Aorta (tissue), 5 donors: ENCODE measurements at regions not wholly inside any gene's neighbourhood (a gene's known extent, or its start where the extent isn't known, plus 50 kb on each side); places are given as distances from the start of the nearest gene placed in this dataset.

ENCODE experiments used
- ATAC-seq: fragments of 200-7000 bp; cut with Tn5 transposase; one replicate; pipeline ENCODE4 v1.9.1; 2022; ENCODE audit warnings: moderate library complexity; ENCODE audit not compliant: low FRiP score
- DNase-seq, 2 donors: peaks; one replicate each; pipeline ENCODE4 v3.0.0-alpha.2; 2020
- H3K27ac ChIP-seq, 2 donors: one replicate each; pipeline ENCODE4 v1.5.1; 2013; ENCODE audit warnings: low read length in 2 of 2, mild to moderate bottlenecking in 2 of 2, moderate library complexity in 2 of 2, control low read depth in 1 of 2, inconsistent platforms in 1 of 2, low read depth in 1 of 2
- H3K27me3 ChIP-seq, 2 donors: one replicate each; pipeline ENCODE4 v1.6.1; 2013; ENCODE audit warnings: control low read depth in 1 of 2, low read length in 1 of 2, mild to moderate bottlenecking in 1 of 2, moderate library complexity in 1 of 2; ENCODE audit not compliant: insufficient read depth in 2 of 2, control insufficient read depth in 1 of 2
- H3K36me3 ChIP-seq, 2 donors: one replicate each; pipeline ENCODE4 v1.6.1; 2013; ENCODE audit warnings: control low read depth in 1 of 2, low read length in 1 of 2, mild to moderate bottlenecking in 1 of 2; ENCODE audit not compliant: insufficient read depth in 2 of 2, control insufficient read depth in 1 of 2
- H3K4me1 ChIP-seq, 2 donors: one replicate each; pipeline ENCODE4 v1.6.1; 2013; ENCODE audit warnings: low read length in 2 of 2, control low read depth in 1 of 2, mild to moderate bottlenecking in 1 of 2, moderate library complexity in 1 of 2; ENCODE audit not compliant: insufficient read depth in 2 of 2, control insufficient read depth in 1 of 2
- H3K4me3 ChIP-seq, 2 donors: one replicate each; pipeline ENCODE4 v1.5.1; 2013; ENCODE audit warnings: low read length in 2 of 2, control low read depth in 1 of 2, mild to moderate bottlenecking in 1 of 2
- H3K9me3 ChIP-seq: one replicate; pipeline ENCODE4 v1.6.1; 2013; ENCODE audit warnings: mild to moderate bottlenecking, low read length; ENCODE audit not compliant: control insufficient read depth
- WGBS, 2 donors: extraction: QIAGEN DNeasy Blood & Tissue Kit; methylation state at CpG; one replicate each; pipeline ENCODE4 v1.1.7; 2013; 5-methylcytosine and 5-hydroxymethylcytosine counted together
- intact Hi-C, 2 donors: fragments of 100-400 bp; cut with DNase I; formaldehyde crosslinking; loops; one replicate each; pipeline versions ENCODE4 v1.14.2 to v1.15.0; 2022
- donor health status: healthy with polysubstance abuse.
- donor health status: Bipolar disorder and iron deficiency.
- donor health status: DM: no; HTN: no; CAD: no.
- donor health status: DM: no; HTN: no; CAD: no.
- donor health status: DM: yes; HTN: yes; CAD: no.

DNA sequence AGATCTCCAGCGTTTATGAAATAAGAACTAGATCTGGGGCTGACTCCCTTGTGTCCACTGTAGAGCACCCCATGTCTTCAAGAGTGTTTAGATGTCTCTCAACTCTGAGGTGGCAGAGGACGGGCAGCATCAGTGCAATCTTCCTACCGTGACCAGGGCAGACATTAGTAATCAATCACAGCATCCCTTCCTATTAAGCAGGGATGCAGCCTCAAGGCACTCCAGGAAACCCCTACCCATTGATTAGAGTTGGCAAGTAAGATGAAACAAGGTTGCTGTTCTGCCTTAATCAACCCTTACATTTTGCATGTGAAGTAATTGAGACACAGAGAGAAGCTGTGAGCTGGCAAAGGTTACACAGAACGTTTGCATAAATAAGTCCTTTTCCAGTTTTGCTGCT is 283.7 kb upstream of the ZMIZ1 start:
- 34 to 46% methylated on average over 4 of the region's 4 CpGs for WGBS, 2 donors
- H3K27me3 ChIP-seq, result peaks cover 0 to 2% of the 10 kb centered on the region in 2 donors
- H3K4me3 ChIP-seq, result no peak overlapping the region
- H3K9me3 ChIP-seq, result no peaks in the 10 kb centered on the region
- intact Hi-C loops, result no loop called here
- no peaks in the 10 kb centered on the region for H3K36me3 ChIP-seq
- no peak overlapping the region for H3K27ac ChIP-seq
- DNase-seq, result no peak
- ATAC-seq, result peak; percentile 32
- H3K4me1 ChIP-seq, result no peaks in the 10 kb centered on the region

DNA sequence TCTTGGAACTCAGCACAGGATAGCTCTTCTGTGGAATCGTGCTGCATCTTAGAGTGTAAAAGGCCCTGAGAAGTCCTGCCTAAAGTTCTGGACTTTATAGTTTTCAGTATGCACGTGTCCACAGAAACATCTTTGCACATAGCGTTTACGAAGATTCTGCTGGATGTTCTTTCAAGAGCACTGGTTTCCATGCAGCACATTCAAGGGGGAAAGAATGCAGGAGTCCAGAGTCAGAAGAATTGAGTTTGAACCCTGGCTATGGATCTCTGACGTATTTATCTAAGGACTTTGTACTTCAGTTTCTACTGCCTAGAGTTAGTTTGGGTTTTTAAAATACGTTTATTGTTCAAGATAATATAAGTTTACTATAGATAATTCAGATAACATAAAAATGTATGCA is 282.8 kb upstream of the ZMIZ1 start:
- intact Hi-C loops, result no loop called here
- 79 to 81% methylated on average over 6 of the region's 6 CpGs for WGBS, 2 donors
- no peak overlapping the region for H3K27ac ChIP-seq

DNA sequence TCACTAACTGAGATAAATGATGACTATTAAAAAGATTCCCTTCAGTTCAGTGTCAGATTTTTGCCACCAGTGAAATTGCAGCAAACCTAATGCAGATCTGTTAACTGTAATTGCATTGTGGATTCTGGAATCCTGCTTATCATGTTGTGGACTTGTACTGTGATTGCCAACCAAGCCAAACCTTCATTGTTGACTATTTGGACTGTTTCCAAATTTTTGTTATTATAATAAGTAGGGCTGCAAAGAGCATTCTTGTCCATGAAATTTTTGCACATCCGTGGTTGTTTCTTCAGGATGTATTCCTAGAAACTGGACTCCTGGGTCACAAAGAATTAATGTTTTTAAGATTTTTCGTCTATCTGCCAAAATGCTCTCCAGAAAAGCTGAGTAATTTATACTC is 281.6 kb upstream of the ZMIZ1 start:
- Histone ChIP-seq H3K9me3 (no peaks in the 10 kb centered on the region), H3K4me3 (no peak overlapping the region), H3K27ac (no peak overlapping the region), H3K4me1 (no peaks in the 10 kb centered on the region), H3K36me3 (no peaks in the 10 kb centered on the region), H3K27me3 (peaks cover 0 to 2% of the 10 kb centered on the region in 2 donors)
- intact Hi-C loops, result no loop called here
- DNase-seq (no peak), ATAC-seq (no peak)
- WGBS, 2 donors, result 2 to 5% methylated on average over 2 of the region's 2 CpGs

More for the DNA sequence above, 282.8 kb upstream of the ZMIZ1 start:
- Histone ChIP-seq H3K4me3 (no peak overlapping the region), H3K27me3 (peaks cover 0 to 2% of the 10 kb centered on the region in 2 donors), H3K9me3 (no peaks in the 10 kb centered on the region), H3K4me1 (no peaks in the 10 kb centered on the region), H3K36me3 (no peaks in the 10 kb centered on the region)
- DNase-seq, result no peak
- ATAC-seq, result no peak

DNA sequence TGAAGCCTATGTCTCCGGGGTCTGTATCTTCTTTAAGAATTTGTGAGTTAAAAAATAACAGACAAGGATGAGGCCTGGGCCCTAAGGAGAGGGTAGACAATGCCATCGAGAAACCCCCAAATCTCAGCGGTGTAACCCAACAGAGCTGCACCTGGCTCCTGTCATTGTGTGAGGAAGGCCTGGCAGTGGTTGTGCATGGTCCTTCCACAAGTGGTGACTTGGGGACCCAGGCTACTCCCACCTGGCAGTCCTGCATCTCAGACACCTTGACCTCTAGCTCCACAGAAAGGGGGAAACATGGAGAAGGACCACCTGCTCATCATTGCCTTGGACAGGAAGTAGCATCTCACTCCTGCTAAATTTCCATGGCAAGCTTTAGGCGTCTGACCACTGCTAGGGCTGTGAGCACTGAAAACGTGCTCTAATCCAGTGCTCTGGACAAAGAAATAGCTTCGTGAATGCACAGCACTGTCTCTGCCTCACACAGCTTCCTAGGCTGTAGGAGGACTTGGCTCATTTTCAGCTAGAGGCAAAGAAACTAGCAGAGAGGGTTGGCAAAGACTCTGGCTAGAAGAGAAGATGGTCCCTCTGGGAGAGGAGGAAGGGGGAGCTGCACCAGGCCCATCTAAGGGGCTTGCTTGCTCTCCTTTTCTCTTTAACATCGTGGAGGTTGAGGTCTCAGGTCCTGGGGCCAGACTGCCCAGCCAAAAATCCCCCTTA is 273.9 kb upstream of the ZMIZ1 start:
- no peaks in the 10 kb centered on the region for H3K36me3 ChIP-seq
- H3K27ac ChIP-seq, result no peak overlapping the region
- 74 to 76% methylated on average over 7 of the region's 7 CpGs for WGBS, 2 donors
- intact Hi-C loops, result no loop called here
- H3K4me3 ChIP-seq, result no peak overlapping the region
- peaks cover 2% of the 10 kb centered on the region for H3K9me3 ChIP-seq
- H3K27me3 ChIP-seq, result no peaks in the 10 kb centered on the region
- ATAC-seq (no peak), DNase-seq (no peak)
- H3K4me1 ChIP-seq, result no peaks in the 10 kb centered on the region

DNA sequence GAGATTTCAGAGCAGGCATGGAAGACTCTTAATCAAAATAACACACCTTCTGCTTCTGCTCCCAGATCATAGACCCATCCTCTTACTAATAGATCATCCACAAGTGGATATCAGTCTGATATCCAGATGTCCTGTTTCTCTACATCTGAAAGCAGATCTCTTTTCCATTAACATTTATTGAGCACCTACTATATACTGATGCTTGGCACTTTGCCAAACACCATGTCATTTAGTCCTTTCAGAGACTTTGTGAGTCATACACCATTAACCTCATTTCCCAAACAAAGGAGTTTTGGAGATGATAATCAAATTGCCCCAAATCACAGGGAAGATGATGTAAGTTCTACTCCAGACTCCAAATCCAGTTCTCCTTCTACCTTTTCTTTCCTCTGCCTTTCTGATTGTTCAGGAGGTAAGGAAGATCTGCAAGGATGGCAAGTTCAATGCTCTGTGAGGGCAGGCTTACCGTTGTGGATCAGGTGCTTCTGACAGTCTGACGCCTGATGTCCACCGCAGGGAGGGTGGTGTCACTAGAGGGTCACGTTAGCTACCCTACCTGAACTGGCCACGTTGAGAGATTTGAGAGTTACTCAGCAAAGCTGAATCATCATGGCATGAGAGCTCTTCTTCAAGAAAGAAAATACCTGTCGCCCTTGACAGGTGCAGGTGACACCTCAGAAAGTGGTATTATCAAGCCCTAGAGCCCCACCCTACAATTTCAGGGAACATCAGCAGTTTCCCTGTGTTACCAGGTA is 269.6 kb upstream of the ZMIZ1 start:
- DNase-seq (no peak), ATAC-seq (no peak)
- H3K9me3 ChIP-seq, result no peaks in the 10 kb centered on the region
- H3K4me3 ChIP-seq, result no peak overlapping the region
- WGBS, 2 donors, result 91 to 93% methylated on average over 6 of the region's 6 CpGs
- H3K27ac ChIP-seq, result no peak overlapping the region
- H3K4me1 ChIP-seq, result no peaks in the 10 kb centered on the region
- H3K36me3 ChIP-seq, result no peaks in the 10 kb centered on the region
- H3K27me3 ChIP-seq, result no peaks in the 10 kb centered on the region
- intact Hi-C loops, result no loop called here

DNA sequence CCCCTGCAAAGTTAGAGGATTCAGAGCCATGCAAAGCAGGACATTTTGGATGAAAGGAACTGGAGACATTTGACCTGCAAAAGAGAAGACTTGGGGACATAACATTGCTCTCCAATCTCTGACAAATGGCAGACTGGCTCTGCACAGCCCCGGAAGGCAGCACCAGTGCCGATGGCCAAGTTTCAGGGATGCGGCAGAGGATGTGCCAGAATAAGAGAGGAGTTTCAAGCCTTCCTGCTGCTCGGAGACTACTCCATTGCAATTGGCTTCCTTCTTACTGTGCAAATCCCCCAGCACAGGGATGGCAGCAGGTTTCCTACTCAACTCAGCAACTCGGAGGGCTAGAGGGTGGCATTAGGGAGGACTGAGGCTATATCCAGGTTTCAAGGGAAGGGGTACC is 268.8 kb upstream of the ZMIZ1 start:
- H3K36me3 ChIP-seq, result no peaks in the 10 kb centered on the region
- H3K27me3 ChIP-seq, result no peaks in the 10 kb centered on the region
- intact Hi-C loops, result no loop called here
- DNase-seq (no peak), ATAC-seq (no peak)
- no peaks in the 10 kb centered on the region for H3K9me3 ChIP-seq
- peaks cover 0 to 6% of the 10 kb centered on the region in 2 donors for H3K4me1 ChIP-seq
- 93 to 95% methylated on average over 5 of the region's 5 CpGs for WGBS, 2 donors
- H3K27ac ChIP-seq, result no peak overlapping the region
- no peak overlapping the region for H3K4me3 ChIP-seq

DNA sequence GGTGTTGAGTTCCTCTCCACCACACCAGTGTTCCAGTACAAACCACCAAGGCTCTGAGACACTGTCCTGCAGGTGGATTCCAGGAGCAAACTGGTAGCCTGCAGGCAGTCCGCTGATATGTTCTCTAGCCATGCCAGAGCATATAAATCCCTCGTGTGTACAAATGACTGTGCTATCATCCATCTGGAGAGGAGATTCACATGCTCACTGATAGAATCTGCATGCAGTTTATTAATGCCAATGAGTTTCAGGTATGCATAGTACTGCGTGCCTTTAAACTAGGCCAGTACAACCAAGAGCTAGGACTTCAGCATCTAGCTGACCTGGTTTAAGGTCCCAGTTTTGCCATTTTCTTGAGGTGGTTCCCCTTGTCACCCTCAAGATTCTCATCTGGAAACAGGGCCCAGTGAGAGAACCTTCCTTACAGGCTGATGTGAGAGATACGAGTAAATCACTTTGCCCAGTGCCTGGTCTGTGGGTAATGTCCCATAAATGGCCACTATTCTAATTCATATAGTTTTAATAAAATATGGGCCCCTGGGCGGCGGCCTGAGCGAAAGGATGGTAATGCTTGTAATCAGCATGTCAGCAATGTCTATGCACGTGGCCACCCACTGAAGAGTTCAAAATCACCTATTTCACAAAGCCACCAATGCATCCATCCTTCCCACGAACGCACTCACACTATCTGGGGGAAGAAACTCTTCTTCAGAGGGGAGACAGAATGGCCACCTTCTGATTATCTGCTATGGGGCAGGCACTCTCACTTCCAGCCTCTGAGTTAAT is 268.0 kb upstream of the ZMIZ1 start:
- no peak overlapping the region for H3K4me3 ChIP-seq
- no peak overlapping the region for H3K27ac ChIP-seq
- H3K9me3 ChIP-seq, result no peaks in the 10 kb centered on the region
- intact Hi-C loops, result no loop called here
- peaks cover 0 to 6% of the 10 kb centered on the region in 2 donors for H3K4me1 ChIP-seq
- DNase-seq (no peak), ATAC-seq (no peak)
- H3K36me3 ChIP-seq, result no peaks in the 10 kb centered on the region
- no peaks in the 10 kb centered on the region for H3K27me3 ChIP-seq
- 94 to 97% methylated on average over 10 of the region's 10 CpGs for WGBS, 2 donors

DNA sequence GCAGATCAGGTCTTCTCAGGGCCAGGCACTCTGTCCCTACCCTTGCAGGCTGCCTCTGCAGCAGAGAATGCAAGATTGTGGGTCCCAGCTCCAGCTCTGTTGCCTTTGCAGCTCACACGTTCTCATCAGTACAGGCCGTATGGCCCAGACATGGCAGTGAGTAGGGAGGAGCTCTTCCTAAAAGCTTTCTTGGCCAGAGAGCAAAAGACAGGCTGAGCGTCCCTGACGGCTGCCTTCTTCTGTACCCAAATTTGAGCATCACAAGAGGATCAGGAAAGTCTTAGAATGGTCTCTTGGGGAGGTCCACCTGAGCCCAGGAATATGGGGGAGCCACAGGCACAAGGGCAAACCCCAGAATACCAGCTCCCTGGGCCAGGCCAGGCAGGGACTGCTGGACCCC is 266.3 kb upstream of the ZMIZ1 start:
- Histone ChIP-seq H3K27ac (no peak overlapping the region), H3K4me3 (no peak overlapping the region), H3K4me1 (peaks cover 0 to 6% of the 10 kb centered on the region in 2 donors), H3K27me3 (no peaks in the 10 kb centered on the region), H3K36me3 (no peaks in the 10 kb centered on the region), H3K9me3 (no peaks in the 10 kb centered on the region)
- ATAC-seq (no peak), DNase-seq (no peak)
- WGBS, 2 donors, result 77 to 84% methylated on average over 4 of the region's 4 CpGs
- intact Hi-C loops, result no loop called here
